Activated CD4-positive, alpha-beta memory T cell treated with anti-CD3 and anti-CD28 coated beads, Interleukin-2, amount 10 ng/mL, durations not matched to agents 7 days and 5 days (primary cell): ENCODE measurements at regions not wholly inside any gene's neighbourhood (a gene's known extent, or its start where the extent isn't known, plus 50 kb on each side); places are given as distances from the start of the nearest gene placed in this dataset.

Experiments
- CTCF ChIA-PET: fragments of 350-600 bp; sonication (Branson Sonifier 250); formaldehyde crosslinking; loops from one replicate; lab custom pipeline; 2021; ENCODE audit warnings: antibody characterized with exemption, inconsistent platforms; lab: Charles Lee
- POLR2A ChIA-PET: fragments of 350-600 bp; sonication (Branson Sonifier 250); formaldehyde crosslinking; loops from one replicate; lab custom pipeline; 2021; ENCODE audit warnings: antibody characterized with exemption; lab: Charles Lee
- DNase-seq: peaks from one replicate; pipeline ENCODE4 v3.0.0-alpha.2; 2020
- H3K27ac Mint-ChIP-seq: one replicate; pipeline ENCODE4 v1.8.0; 2021; ENCODE audit warnings: mild to moderate bottlenecking, mixed read lengths
- H3K27me3 Mint-ChIP-seq: one replicate; pipeline ENCODE4 v1.8.0; 2021; ENCODE audit warnings: mixed read lengths
- H3K36me3 Mint-ChIP-seq: one replicate; pipeline ENCODE4 v1.8.0; 2021; ENCODE audit warnings: low read depth, mixed read lengths
- H3K4me1 Mint-ChIP-seq: one replicate; pipeline ENCODE4 v1.8.0; 2021; ENCODE audit warnings: mixed read lengths
- H3K4me3 Mint-ChIP-seq: one replicate; pipeline ENCODE4 v1.8.0; 2021; ENCODE audit warnings: mild to moderate bottlenecking, mixed read lengths
- H3K9me3 Mint-ChIP-seq: one replicate; pipeline ENCODE4 v1.8.0; 2021; ENCODE audit warnings: mixed read lengths

DNA sequence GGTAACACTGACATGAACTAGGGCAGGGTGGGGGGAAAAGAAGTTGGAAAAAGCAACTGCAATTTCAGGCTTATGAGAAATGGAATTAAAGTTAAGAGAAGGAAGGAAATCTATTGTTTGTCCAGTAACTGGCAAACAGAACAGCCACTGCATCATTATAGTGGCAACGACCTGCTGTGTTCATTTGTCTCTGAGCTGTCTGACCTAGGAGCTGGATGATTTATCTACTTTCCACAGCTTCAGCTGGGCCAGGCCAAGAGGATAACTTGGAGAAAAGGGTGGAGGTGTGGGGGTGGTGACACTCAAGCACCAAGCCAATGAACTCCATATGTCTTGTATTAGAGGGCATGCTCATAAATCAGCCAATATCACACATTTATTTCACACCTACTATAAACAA lies 291.5 kb upstream of the KLHL29 start:
- Mint-ChIP-seq H3K27me3 (no peaks in the 10 kb centered on the region), H3K4me1 (no peaks in the 10 kb centered on the region), H3K4me3 (no peak overlapping the region), H3K9me3 (peaks cover 4% of the 10 kb centered on the region), H3K27ac (no peak overlapping the region), H3K36me3 (no peaks in the 10 kb centered on the region)
- no peak for DNase-seq
- POLR2A ChIA-PET = no interaction called here
- CTCF ChIA-PET = no interaction called here

DNA sequence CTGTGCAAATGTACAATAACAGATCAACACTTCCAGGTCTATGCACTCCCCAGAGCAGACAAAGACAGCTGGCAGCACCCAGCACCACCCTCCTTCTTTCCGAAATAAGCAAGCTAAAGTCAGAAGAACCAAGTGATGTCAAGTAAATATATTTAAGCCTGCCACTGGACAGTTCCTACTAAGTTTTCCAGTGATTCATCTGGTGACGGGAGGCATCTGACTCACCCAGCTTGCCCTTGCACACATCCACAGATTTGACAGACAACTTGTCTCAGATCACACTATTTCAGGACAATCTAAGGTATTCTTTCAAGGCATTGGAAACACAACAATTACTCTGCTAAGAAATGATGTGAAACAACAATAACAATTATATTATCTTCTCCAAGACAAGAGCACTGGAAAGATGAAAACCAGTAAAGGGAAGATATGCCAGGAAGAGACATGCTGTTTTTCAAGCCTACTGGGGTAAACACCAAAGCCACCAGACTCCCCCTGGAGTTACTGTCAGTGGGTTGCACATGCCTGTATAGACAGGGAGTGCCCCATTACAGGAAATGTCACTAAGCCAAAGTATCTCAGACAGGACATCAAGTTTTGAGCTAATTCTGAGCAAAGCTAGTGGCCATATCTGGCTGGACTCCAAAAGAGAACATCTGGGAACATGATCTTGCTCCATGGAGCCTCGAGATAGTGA lies 287.9 kb upstream of the KLHL29 start:
- H3K9me3 Mint-ChIP-seq = peaks cover 2% of the 10 kb centered on the region
- CTCF ChIA-PET = no interaction called here
- H3K4me3 Mint-ChIP-seq = no peak overlapping the region
- POLR2A ChIA-PET = no interaction called here
- H3K36me3 Mint-ChIP-seq = no peaks in the 10 kb centered on the region
- no peaks in the 10 kb centered on the region for H3K4me1 Mint-ChIP-seq
- no peaks in the 10 kb centered on the region for H3K27me3 Mint-ChIP-seq
- H3K27ac Mint-ChIP-seq = no peak overlapping the region
- DNase-seq = no peak

DNA sequence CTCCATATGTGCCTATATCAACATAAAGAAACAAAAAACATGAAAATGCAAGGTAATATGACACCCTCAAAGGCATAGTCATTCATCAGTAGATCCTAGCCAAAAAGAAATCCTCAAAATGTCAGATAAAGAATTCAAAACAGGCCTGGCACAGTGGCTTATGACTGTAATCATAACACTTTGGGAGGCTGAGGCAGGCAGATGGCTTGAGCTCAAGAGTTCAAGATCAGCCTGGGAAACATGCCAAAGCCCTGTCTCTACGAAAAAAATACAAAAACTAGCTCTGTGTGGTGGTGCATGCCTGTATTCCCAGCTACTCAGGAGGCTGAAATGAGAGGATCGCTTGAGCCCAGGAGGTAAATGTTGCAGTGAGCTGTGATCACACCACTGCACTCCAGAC lies 284.6 kb upstream of the KLHL29 start:
- CTCF ChIA-PET = no interaction called here
- no peak overlapping the region for H3K4me3 Mint-ChIP-seq
- H3K9me3 Mint-ChIP-seq = peaks cover 2% of the 10 kb centered on the region
- POLR2A ChIA-PET = no interaction called here
- H3K27ac Mint-ChIP-seq = no peak overlapping the region
- H3K36me3 Mint-ChIP-seq = no peaks in the 10 kb centered on the region
- no peak for DNase-seq
- no peaks in the 10 kb centered on the region for H3K27me3 Mint-ChIP-seq
- no peaks in the 10 kb centered on the region for H3K4me1 Mint-ChIP-seq

DNA sequence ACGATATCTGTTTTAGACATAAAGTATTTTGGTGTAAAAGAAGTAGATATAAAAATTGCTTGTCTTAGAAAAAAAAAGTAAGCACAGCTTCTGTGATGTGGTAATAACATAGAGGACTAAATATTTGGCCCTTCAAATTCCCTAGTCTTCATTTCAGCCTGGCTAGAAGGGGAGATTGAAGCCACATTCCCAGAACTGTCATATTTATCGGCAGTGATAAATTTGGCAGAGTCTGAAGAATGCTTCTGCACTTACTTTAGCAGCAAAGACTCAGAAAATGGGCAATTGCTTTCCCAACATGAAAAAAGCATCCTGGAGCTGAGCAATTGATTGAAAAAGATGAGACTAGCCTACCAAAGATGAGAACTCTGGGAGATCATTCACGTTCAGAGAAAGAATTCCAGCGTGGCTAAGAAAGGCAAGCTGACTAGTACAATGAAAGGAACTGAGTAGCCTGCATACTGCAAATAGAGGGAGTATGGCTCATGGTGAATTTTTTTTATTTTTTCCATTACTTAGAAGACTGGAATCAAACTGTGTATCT lies 278.7 kb upstream of the KLHL29 start:
- CTCF ChIA-PET = no interaction called here
- no peak for DNase-seq
- no peaks in the 10 kb centered on the region for H3K27me3 Mint-ChIP-seq
- POLR2A ChIA-PET = no interaction called here
- no peaks in the 10 kb centered on the region for H3K9me3 Mint-ChIP-seq
- no peak overlapping the region for H3K27ac Mint-ChIP-seq
- H3K4me1 Mint-ChIP-seq = no peaks in the 10 kb centered on the region
- H3K4me3 Mint-ChIP-seq = no peak overlapping the region
- no peaks in the 10 kb centered on the region for H3K36me3 Mint-ChIP-seq

DNA sequence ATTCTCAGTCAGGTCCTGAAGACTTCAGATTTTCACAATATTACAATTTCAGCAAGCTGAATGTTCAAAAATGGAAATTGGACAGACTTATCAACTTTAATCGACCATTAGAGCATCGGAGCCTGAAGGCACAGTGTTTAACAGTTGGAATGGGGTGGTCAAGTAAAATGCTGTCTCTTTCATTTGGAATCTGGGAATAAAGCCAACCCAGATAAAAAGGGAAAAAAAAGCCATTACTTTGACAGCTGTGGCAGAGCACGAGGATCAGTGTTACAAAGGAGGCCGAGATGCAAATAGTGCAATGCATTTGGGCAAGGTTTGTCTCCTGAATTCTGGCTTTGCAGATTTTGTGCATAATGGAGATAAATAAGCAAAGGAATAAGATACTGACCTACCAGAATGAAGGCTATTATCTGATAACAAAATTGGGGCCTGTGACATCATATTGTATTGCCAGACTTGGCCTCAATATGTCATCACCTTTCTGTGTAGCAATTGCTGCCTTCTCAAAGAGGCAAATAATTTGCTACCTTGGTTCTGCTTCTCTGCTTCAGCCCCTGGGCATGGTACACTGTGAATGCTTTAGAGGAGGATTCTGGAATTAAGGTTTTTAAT lies 277.5 kb upstream of the KLHL29 start:
- no peaks in the 10 kb centered on the region for H3K36me3 Mint-ChIP-seq
- POLR2A ChIA-PET = no interaction called here
- DNase-seq = no peak
- H3K4me3 Mint-ChIP-seq = no peak overlapping the region
- H3K4me1 Mint-ChIP-seq = no peaks in the 10 kb centered on the region
- H3K27me3 Mint-ChIP-seq = no peaks in the 10 kb centered on the region
- H3K27ac Mint-ChIP-seq = no peak overlapping the region
- H3K9me3 Mint-ChIP-seq = no peaks in the 10 kb centered on the region
- CTCF ChIA-PET = no interaction called here

DNA sequence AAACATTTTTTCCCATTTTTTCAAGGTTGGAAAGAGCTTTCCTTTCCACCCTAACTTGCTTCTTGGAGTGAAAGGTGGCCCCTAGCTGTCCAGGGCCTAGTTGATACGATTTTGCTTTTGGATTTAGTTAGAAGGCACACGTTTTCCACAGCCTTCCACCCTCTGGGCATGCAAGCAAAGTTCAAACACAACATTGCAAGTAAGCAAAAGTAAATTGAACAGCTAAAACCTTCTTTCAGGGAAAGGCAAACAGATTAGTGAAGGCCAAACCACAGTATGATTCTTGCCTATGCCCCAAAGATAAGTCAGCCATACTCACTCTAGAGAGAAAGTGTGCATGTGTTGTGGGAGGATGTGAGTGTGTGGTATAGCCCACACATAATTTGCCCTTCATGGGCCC lies 273.7 kb upstream of the KLHL29 start:
- no peak for DNase-seq
- H3K27me3 Mint-ChIP-seq = no peaks in the 10 kb centered on the region
- CTCF ChIA-PET = no interaction called here
- no peaks in the 10 kb centered on the region for H3K36me3 Mint-ChIP-seq
- H3K4me1 Mint-ChIP-seq = no peaks in the 10 kb centered on the region
- no peak overlapping the region for H3K4me3 Mint-ChIP-seq
- POLR2A ChIA-PET = no interaction called here
- H3K9me3 Mint-ChIP-seq = no peaks in the 10 kb centered on the region
- H3K27ac Mint-ChIP-seq = no peak overlapping the region

DNA sequence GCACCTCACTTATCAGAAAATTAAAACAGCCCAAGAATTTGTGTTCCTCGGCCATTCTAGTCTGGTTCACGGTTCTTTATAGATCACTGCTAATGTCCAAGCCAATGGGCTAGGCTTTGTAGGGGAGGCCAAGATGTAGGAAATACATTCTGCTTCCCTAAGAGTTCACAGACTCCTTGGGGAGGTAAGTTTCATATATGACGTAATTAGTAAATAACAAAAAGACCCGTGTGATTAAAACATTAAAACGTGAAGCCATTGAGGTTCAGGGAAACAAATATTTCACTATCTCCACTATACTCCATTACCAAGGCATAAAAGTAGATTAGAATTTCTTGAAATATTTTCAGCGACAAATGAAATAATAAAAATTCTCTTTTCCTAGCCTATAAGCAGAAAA lies 272.5 kb upstream of the KLHL29 start:
- ChIA-PET POLR2A (no interaction called here), CTCF (no interaction called here)
- Mint-ChIP-seq H3K9me3 (no peaks in the 10 kb centered on the region), H3K4me1 (no peaks in the 10 kb centered on the region), H3K4me3 (no peak overlapping the region), H3K27ac (no peak overlapping the region), H3K36me3 (no peaks in the 10 kb centered on the region), H3K27me3 (no peaks in the 10 kb centered on the region)
- DNase-seq = no peak

DNA sequence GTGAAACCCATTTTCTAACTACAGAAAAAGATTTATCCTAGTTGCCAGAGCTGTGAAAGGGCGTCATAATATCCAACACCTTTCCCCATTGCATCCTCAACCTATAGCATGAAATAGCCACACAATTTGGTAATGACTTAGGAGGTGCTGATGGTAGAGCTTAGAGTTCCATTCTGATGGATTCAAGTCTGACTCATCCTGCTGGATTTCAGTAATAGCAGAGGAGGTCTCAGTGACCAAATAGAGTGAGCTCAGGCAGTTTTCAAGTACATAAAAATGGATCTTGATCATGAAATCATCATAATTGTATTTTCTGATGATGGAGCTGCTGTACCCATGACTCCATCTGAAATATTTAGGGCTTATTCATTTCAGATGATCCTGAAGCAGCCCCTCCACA lies 270.7 kb upstream of the KLHL29 start:
- Mint-ChIP-seq H3K27ac (no peak overlapping the region), H3K9me3 (no peaks in the 10 kb centered on the region), H3K27me3 (no peaks in the 10 kb centered on the region), H3K4me1 (no peaks in the 10 kb centered on the region), H3K36me3 (no peaks in the 10 kb centered on the region), H3K4me3 (no peak overlapping the region)
- ChIA-PET CTCF (no interaction called here), POLR2A (no interaction called here)
- no peak for DNase-seq

DNA sequence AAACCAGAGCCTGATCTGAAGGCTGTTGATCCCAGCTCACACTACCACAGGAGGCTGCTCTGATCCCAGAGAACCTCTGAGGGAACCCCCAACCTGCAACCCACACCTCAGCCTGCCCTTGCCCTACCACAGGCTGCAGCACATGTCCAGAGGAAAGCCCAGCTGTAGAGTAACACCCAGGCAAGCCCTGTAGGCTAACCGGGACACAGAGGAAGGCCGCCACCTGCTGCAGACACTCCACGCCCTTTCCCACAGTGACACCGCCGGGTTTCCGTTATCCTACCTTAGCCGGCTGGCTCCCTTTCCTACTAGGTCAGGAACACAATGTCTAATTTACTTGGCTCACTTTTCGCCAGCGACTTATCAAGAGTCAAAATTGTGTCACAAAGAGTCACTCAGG lies 266.7 kb upstream of the KLHL29 start:
- no peaks in the 10 kb centered on the region for H3K4me1 Mint-ChIP-seq
- H3K9me3 Mint-ChIP-seq = no peaks in the 10 kb centered on the region
- ChIA-PET POLR2A (no interaction called here), CTCF (no interaction called here)
- DNase-seq = no peak
- no peak overlapping the region for H3K4me3 Mint-ChIP-seq
- H3K36me3 Mint-ChIP-seq = no peaks in the 10 kb centered on the region
- no peak overlapping the region for H3K27ac Mint-ChIP-seq
- H3K27me3 Mint-ChIP-seq = no peaks in the 10 kb centered on the region

DNA sequence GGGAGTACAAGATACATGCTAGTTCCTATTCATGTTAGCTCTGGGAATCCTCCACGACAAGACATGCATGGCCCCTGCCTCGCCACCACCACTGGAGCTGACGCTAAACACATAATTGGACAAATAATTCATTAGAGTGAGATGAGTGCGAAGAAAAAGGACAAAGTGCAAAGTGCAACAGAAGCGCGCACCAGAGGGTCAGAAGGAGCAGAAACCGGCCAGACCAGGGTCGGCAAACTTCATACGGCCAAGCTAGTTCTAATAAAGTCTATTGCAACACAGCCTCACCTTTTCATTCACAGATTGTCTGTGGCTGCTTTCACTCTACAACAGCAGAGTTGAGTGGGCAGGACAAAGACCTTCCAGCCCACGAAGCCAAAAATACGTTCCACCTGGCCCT lies 266.1 kb upstream of the KLHL29 start:
- no peak for DNase-seq
- CTCF ChIA-PET = no interaction called here
- POLR2A ChIA-PET = no interaction called here
- Mint-ChIP-seq H3K36me3 (no peaks in the 10 kb centered on the region), H3K27ac (no peak overlapping the region), H3K4me3 (no peak overlapping the region), H3K9me3 (no peaks in the 10 kb centered on the region), H3K4me1 (no peaks in the 10 kb centered on the region), H3K27me3 (no peaks in the 10 kb centered on the region)

DNA sequence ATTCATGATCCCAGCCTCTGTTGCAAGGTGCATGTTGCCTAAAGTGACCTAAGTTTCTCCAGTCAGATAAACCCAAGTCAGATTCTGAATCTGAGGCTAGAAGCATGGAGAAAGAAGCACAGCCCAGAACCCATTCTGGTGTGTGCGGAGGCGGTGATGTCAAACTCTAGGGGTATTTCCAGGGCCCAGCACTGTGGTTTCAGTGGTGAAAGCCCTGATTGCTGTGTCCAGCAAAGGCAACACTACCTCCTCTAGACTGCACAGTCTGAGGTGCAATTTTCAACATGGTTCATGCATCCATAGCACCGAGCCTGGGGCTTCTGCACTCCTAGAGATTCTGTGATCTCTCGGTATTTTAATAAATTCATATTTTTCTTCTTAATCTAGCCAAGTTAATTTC lies 264.8 kb upstream of the KLHL29 start:
- H3K4me3 Mint-ChIP-seq = no peak overlapping the region
- CTCF ChIA-PET = no interaction called here
- POLR2A ChIA-PET = no interaction called here

DNA sequence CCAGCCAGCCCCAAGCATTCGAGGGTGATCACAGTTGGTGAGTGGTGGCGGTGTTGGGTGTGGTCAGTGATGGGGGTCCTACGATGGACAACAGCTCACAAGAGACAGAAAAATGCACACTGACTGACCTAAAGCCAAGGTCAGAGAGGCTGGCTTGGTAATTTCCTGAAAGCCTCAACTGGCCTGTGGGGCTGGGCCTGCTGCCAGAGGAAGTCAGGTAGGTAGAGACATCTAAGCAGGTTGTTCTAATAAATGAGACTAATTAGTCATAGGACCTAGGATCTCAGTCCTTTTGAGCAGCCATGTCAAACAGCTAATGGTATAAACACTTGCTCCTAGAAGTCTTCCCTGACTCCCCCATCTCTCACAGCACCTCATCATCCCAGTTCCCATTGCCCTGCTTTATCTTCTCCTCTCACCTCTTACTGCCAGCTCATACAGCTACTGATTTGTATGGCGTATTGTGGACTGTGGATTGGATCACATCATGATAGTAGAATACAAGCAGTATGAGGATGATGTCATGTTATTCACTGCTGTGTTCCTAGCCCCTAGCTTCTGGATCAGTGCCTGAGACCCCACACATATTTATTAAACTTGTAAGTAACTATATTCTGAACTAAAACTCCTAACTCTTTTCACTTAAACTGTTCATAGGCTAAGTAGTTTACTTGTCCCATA lies 262.9 kb upstream of the KLHL29 start:
- DNase-seq = no peak
- H3K9me3 Mint-ChIP-seq = no peaks in the 10 kb centered on the region
- no peak overlapping the region for H3K4me3 Mint-ChIP-seq
- no peaks in the 10 kb centered on the region for H3K4me1 Mint-ChIP-seq
- H3K27me3 Mint-ChIP-seq = no peaks in the 10 kb centered on the region
- no peak overlapping the region for H3K27ac Mint-ChIP-seq
- ChIA-PET POLR2A (no interaction called here), CTCF (no interaction called here)
- H3K36me3 Mint-ChIP-seq = no peaks in the 10 kb centered on the region

More for the DNA sequence above, 264.8 kb upstream of the KLHL29 start:
- H3K36me3 Mint-ChIP-seq = no peaks in the 10 kb centered on the region
- no peaks in the 10 kb centered on the region for H3K9me3 Mint-ChIP-seq
- no peaks in the 10 kb centered on the region for H3K27me3 Mint-ChIP-seq
- H3K4me1 Mint-ChIP-seq = no peaks in the 10 kb centered on the region
- no peak for DNase-seq
- no peak overlapping the region for H3K27ac Mint-ChIP-seq

DNA sequence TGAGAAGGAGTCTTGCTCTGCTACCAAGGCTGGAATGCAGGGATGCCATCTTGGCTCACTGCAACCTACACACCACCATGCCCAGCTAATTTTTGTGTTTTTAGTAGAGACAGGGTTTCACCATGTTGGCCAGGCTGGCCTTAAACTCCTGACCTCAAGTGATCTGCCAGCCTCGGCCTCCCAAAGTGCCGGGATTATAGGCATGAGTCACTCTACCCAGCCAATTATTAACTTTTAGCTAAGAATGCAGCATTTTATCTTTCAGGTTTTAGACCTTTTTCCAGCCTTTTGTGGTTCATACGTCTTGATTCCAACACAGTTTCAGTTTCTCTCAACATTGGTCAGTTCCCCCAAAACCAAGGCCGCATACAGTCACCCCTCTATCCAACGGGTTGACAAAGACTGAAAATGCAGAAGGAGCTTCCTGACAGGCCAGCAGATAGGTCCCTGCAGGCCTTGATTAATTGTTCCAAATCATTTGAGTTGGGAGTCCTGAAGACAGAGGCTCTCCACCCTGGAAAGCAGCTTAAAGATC lies 262.2 kb upstream of the KLHL29 start:
- no peak overlapping the region for H3K27ac Mint-ChIP-seq
- no peak overlapping the region for H3K4me3 Mint-ChIP-seq
- H3K36me3 Mint-ChIP-seq = no peaks in the 10 kb centered on the region
- H3K9me3 Mint-ChIP-seq = no peaks in the 10 kb centered on the region
- ChIA-PET CTCF (no interaction called here), POLR2A (no interaction called here)
- no peaks in the 10 kb centered on the region for H3K4me1 Mint-ChIP-seq
- DNase-seq = no peak
- no peaks in the 10 kb centered on the region for H3K27me3 Mint-ChIP-seq
